SK-N-MC (cell line): ENCODE measurements at regions not wholly inside any gene's neighbourhood (a gene's known extent, or its start where the extent isn't known, plus 50 kb on each side); places are given as distances from the start of the nearest gene placed in this dataset.
"Not testable (repeated sequence)": the region's sequence is repeated elsewhere in the genome, so short reads cannot be mapped to it uniquely, and the experiment has no call there.

Experiments
- EZH2 ChIP-seq: fragments of 200-600 bp; sonication (generic); IDR thresholded peaks from one replicate; pipeline ENCODE4 v1.6.1; 2017; ENCODE audit warnings: antibody characterized with exemption
- POLR2AphosphoS5 ChIP-seq: IDR thresholded peaks from 2 replicates; pipeline ENCODE4 v1.6.1; 2012; ENCODE audit warnings: mild to moderate bottlenecking, low read depth, low read length, borderline replicate concordance

- not testable (repeated sequence) for TF ChIP-seq POLR2AphosphoS5, EZH2
These were observed 66.0 kb upstream of the DEFB108B start for GRCh38 chr11:71767016-71767415.
